Astrocyte of the spinal cord (primary cell): ENCODE measurements at regions not wholly inside any gene's neighbourhood (a gene's known extent, or its start where the extent isn't known, plus 50 kb on each side); places are given as distances from the start of the nearest gene placed in this dataset.
A peak's percentile ranks its signal among the peaks of the same experiment; 100 is the strongest.

ENCODE experiments used
- DNase-seq: peaks from one replicate; pipeline ENCODE4 v3.0.0; 2011; ENCODE audit warnings: low read depth, low spot score
- H3K4me3 ChIP-seq: 2 replicates; pipeline ENCODE4 v1.5.1; 2011; ENCODE audit warnings: low read depth, mild to moderate bottlenecking, low read length, moderate library complexity
- CTCF ChIP-seq: IDR thresholded peaks from 2 replicates; pipeline ENCODE4 v1.5.1; 2012; ENCODE audit warnings: low read depth, mild to moderate bottlenecking, low read length, inconsistent platforms
- in situ Hi-C: cut with HindIII; loops from 2 replicates; pipeline ENCODE4 v1.10.0; 2017; ENCODE audit warnings: low sequenced_read_pairs

DNA sequence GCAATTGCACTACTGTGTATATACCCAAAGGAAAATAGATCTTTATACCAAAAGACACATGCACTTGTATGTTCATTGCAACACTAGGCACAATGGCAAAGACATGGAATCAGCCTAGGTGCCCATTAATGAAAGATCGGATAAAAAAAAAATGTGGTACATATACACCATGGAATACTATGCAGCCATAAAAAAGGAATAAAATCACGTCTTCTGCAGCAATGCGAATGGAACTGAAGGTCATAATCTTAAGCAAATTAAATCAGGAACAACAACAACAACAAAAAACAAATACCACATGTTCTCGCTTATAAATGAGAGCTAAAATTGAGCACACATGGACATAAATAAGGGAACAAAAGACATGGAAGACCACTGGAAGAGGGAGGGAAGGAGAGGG, 266.7 kb upstream of the CDH18 start:
- DNase-seq: no peak
- in situ Hi-C loops: no loop called here
- no peak for TF ChIP-seq CTCF
- no peak overlapping the region for H3K4me3 ChIP-seq

- DNase-seq: no peak
- no peak overlapping the region for H3K4me3 ChIP-seq
- in situ Hi-C loops: no loop called here
- TF ChIP-seq CTCF: no peak
These were observed 260.1 kb upstream of the CDH18 start for GRCh38 chr5:20248118-20248517.

- DNase-seq: no peak
- in situ Hi-C loops: no loop called here
- no peak for TF ChIP-seq CTCF
- H3K4me3 ChIP-seq: no peak overlapping the region
These were observed 257.5 kb upstream of the CDH18 start for GRCh38 chr5:20245432-20245974.

DNA sequence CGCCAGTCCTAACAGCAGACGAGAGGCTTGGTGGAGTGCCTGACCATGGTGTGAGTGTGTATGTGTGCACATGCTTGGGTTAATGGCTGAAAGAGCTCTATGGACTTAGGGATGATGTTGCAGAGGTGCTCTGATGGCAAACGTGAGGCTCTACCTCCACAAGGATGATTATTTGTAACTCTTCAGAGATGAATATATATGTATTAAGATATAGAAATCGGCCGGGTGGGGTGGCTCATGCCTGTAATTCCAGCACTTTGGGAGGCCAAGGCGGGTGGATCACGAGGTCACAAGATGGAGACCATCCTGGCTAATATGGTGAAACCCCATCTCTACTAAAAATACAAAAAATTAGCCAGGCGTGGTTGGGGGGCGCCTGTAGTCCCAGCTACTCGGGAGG, 253.4 kb upstream of the CDH18 start:
- no peak overlapping the region for H3K4me3 ChIP-seq
- DNase-seq: no peak
- in situ Hi-C loops: no loop called here
- no peak for TF ChIP-seq CTCF

GRCh38 chr5:20231040-20231439, 243.0 kb upstream of the CDH18 start:
- no peak overlapping the region for H3K4me3 ChIP-seq
- no peak for TF ChIP-seq CTCF
- in situ Hi-C loops: no loop called here
- DNase-seq: peak; percentile 7

GRCh38 chr5:20230010-20230409, 242.0 kb upstream of the CDH18 start:
- in situ Hi-C loops: no loop called here
- no peak for TF ChIP-seq CTCF
- no peak overlapping the region for H3K4me3 ChIP-seq
- no peak for DNase-seq
